SK-N-SH treated with all-trans-retinoic acid at 6 μM for 48 hours (cell line): ENCODE measurements at regions not wholly inside any gene's neighbourhood (a gene's known extent, or its start where the extent isn't known, plus 50 kb on each side); places are given as distances from the start of the nearest gene placed in this dataset.
"Not testable (repeated sequence)": the region's sequence is repeated elsewhere in the genome, so short reads cannot be mapped to it uniquely, and the experiment has no call there.

Experiments used
- ATAC-seq: fragments of 200-7000 bp; cut with Tn5 transposase; 3 replicates; pipeline ENCODE4 v1.9.1; 2020; ENCODE audit warnings: mild to moderate bottlenecking, moderate library complexity
- ARNTL ChIP-seq: fragments of 450-650 bp; formaldehyde crosslinking; IDR thresholded peaks from 2 replicates; pipeline ENCODE4 v1.5.0; 2020; ENCODE audit warnings: low read depth, mild to moderate bottlenecking, moderate library complexity, borderline replicate concordance
- BACH2 ChIP-seq: fragments of 250-450 bp; sonication (Bioruptor Pico); IDR thresholded peaks from 2 replicates; pipeline ENCODE4 v1.9.0; 2021; ENCODE audit warnings: mild to moderate bottlenecking, borderline replicate concordance
- CSDC2 ChIP-seq: fragments of 250-450 bp; sonication (Bioruptor Pico); IDR thresholded peaks from 2 replicates; pipeline ENCODE4 v1.5.0; 2020; ENCODE audit warnings: mild to moderate bottlenecking, moderate library complexity
- ESRRG ChIP-seq: fragments of 250-450 bp; sonication (Bioruptor Pico); IDR thresholded peaks from 2 replicates; pipeline ENCODE4 v1.6.1; 2021; ENCODE audit warnings: mild to moderate bottlenecking
- GLIS3 ChIP-seq: fragments of 250-450 bp; sonication (Bioruptor Pico); IDR thresholded peaks from 2 replicates; pipeline ENCODE4 v1.5.0; 2020; ENCODE audit warnings: mild to moderate bottlenecking, moderate library complexity
- ISL1 ChIP-seq: fragments of 250-450 bp; sonication (Bioruptor Pico); IDR thresholded peaks from 2 replicates; pipeline ENCODE4 v2.1.2; 2022; ENCODE audit warnings: mild to moderate bottlenecking, moderate library complexity
- OSR1 ChIP-seq: fragments of 250-450 bp; sonication (Bioruptor Pico); IDR thresholded peaks from 2 replicates; pipeline ENCODE4 v1.8.0; 2022; ENCODE audit warnings: moderate library complexity, mild to moderate bottlenecking, inconsistent platforms
- PPARA ChIP-seq: fragments of 250-450 bp; sonication (Bioruptor Pico); IDR thresholded peaks from 2 replicates; pipeline ENCODE4 v1.5.0; 2020; ENCODE audit warnings: mild to moderate bottlenecking, borderline replicate concordance
- RARB ChIP-seq: fragments of 250-450 bp; sonication (Bioruptor Pico); IDR thresholded peaks from 2 replicates; pipeline ENCODE4 v1.8.0; 2021; ENCODE audit warnings: mild to moderate bottlenecking, moderate library complexity
- SNAI2 ChIP-seq: fragments of 250-450 bp; sonication (Bioruptor Pico); IDR thresholded peaks from 2 replicates; pipeline ENCODE4 v1.5.0; 2020; ENCODE audit warnings: mild to moderate bottlenecking, moderate library complexity
- TCF4 ChIP-seq: fragments of 250-450 bp; sonication (Bioruptor Pico); IDR thresholded peaks from 2 replicates; pipeline ENCODE4 v1.8.0; 2021; ENCODE audit warnings: mild to moderate bottlenecking, moderate library complexity, borderline replicate concordance
- ZC3H10 ChIP-seq: fragments of 250-450 bp; sonication (Bioruptor Pico); IDR thresholded peaks from 2 replicates; pipeline ENCODE4 v1.5.1; 2021; ENCODE audit warnings: mild to moderate bottlenecking, moderate library complexity
- ZFP3 ChIP-seq: fragments of 250-450 bp; sonication (Bioruptor Pico); IDR thresholded peaks from 2 replicates; pipeline ENCODE4 v1.5.0; 2020; ENCODE audit warnings: mild to moderate bottlenecking, moderate library complexity
- ZFP30 ChIP-seq: fragments of 450-650 bp; formaldehyde crosslinking; IDR thresholded peaks from 2 replicates; pipeline ENCODE4 v1.5.0; 2022; ENCODE audit warnings: mild to moderate bottlenecking, moderate library complexity
- ZNF565 ChIP-seq: fragments of 450-650 bp; formaldehyde crosslinking; conservative IDR thresholded peaks from 2 replicates; pipeline ENCODE4 v1.5.0; 2020; ENCODE audit warnings: low read depth, mild to moderate bottlenecking, moderate library complexity
- ZNF70 ChIP-seq: fragments of 450-650 bp; formaldehyde crosslinking; IDR thresholded peaks from 2 replicates; pipeline ENCODE4 v1.5.0; 2020; ENCODE audit warnings: mild to moderate bottlenecking, moderate library complexity
- ZNF8 ChIP-seq: fragments of 450-650 bp; formaldehyde crosslinking; IDR thresholded peaks from 2 replicates; pipeline ENCODE4 v1.5.0; 2020; ENCODE audit warnings: mild to moderate bottlenecking, moderate library complexity
- TF ChIP-seq, protein P1 (sequence below): fragments of 250-450 bp; sonication (Bioruptor Pico); IDR thresholded peaks from 2 replicates; pipeline ENCODE4 v1.5.1; 2021; ENCODE audit warnings: mild to moderate bottlenecking, moderate library complexity
- TF ChIP-seq, protein P2 (sequence below): fragments of 250-450 bp; sonication (Bioruptor Pico); IDR thresholded peaks from 2 replicates; pipeline ENCODE4 v1.8.0; 2020; ENCODE audit warnings: mild to moderate bottlenecking, moderate library complexity, borderline replicate concordance
- TF ChIP-seq, protein P3 (sequence below): fragments of 250-450 bp; sonication (Bioruptor Pico); IDR thresholded peaks from 2 replicates; pipeline ENCODE4 v1.5.0; 2020; ENCODE audit warnings: mild to moderate bottlenecking, moderate library complexity
- TF ChIP-seq, protein P4 (sequence below): fragments of 250-450 bp; sonication (Bioruptor Pico); IDR thresholded peaks from 2 replicates; pipeline ENCODE4 v1.8.0; 2021; ENCODE audit warnings: low read depth, mild to moderate bottlenecking, moderate library complexity, borderline replicate concordance
- TF ChIP-seq, protein P5 (sequence below): fragments of 250-450 bp; sonication (Bioruptor Pico); IDR thresholded peaks from 2 replicates; pipeline ENCODE4 v1.5.1; 2020; ENCODE audit warnings: low read depth, mild to moderate bottlenecking, moderate library complexity

DNA sequence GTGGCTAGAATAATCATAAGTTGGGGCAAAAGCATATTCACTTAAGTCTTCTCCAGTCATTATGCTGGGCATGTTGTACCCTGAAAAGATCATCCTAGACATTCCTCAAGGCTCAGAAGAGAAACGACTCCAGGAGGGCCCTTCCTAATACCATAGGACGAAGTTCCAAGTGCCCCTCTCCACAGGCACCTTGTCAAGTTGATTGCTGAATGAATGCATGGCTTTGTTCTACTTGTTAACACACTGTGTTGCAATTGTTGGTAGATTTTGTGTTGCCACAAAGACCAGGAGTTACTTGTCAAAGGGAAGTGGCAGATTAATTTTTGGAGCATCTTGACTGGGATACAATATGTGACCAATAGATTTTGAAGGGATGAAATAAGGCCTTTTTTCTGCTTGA, 194.3 kb upstream of the SMLR1 start:
- no peak for ATAC-seq
- no peak for TF ChIP-seq GLIS3 (CRISPR knock-in tag)
- TF ChIP-seq ESRRG (CRISPR knock-in tag) = no peak
- no peak for TF ChIP-seq ZFP30 (CRISPR knock-in tag)
- no peak for TF ChIP-seq ZC3H10 (CRISPR knock-in tag)
- TF ChIP-seq SNAI2 (CRISPR knock-in tag) = no peak
- TF ChIP-seq PPARA = no peak
- no peak for TF ChIP-seq CSDC2 (CRISPR knock-in tag)
- TF ChIP-seq OSR1 (CRISPR knock-in tag) = no peak

DNA sequence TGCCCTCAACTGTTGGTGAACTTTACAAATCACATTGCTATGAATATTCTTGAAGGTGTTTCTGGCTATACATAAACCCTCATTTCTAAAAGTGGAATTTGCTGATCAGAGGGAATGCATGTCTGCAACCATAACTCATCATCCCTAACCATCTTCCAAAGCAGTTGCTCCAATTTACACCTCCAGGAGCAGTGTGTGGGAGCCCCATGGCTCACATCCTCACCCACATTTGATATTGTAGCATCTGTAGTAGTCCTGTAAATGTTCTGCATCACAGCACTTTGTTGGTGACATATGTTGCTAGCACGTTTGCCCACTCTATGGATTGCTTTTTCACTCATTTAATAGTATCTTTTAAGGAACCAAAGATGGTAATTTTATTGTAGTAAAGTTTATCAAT, 183.8 kb upstream of the SMLR1 start:
- TF ChIP-seq SNAI2 (CRISPR knock-in tag) = no peak
- TF ChIP-seq CSDC2 (CRISPR knock-in tag) = no peak
- TF ChIP-seq TCF4 = no peak
- no peak for TF ChIP-seq ISL1 (CRISPR knock-in tag)
- no peak for TF ChIP-seq PPARA
- TF ChIP-seq, all 23 proteins: peak for 0
- no peak for ATAC-seq

DNA sequence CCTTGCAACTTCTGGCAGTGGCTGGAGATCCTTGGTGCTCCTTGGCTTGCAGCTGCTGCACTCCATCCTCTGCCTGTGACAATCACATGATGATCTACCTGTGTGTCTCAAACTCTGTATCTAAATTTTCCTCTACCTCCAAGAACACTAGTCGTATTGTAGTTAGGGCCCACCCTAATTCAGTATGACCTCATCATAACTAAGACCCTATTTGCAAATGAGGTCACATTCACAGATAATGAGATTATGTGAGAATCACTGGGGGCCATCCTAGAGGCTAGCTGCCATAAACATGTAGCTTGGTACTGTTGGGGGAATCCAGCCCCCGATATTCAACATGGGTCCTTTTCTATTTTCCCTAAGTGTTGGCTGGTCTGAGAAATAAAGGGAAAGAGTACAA, 183.0 kb upstream of the SMLR1 start:
- no peak for TF ChIP-seq GLIS3 (CRISPR knock-in tag)
- TF ChIP-seq ZFP3 = no peak
- TF ChIP-seq ISL1 (CRISPR knock-in tag) = no peak
- TF ChIP-seq ZNF565 (CRISPR knock-in tag) = no peak
- TF ChIP-seq ZC3H10 (CRISPR knock-in tag) = no peak
- TF ChIP-seq RARB (CRISPR knock-in tag) = no peak
- TF ChIP-seq, protein P1, sequence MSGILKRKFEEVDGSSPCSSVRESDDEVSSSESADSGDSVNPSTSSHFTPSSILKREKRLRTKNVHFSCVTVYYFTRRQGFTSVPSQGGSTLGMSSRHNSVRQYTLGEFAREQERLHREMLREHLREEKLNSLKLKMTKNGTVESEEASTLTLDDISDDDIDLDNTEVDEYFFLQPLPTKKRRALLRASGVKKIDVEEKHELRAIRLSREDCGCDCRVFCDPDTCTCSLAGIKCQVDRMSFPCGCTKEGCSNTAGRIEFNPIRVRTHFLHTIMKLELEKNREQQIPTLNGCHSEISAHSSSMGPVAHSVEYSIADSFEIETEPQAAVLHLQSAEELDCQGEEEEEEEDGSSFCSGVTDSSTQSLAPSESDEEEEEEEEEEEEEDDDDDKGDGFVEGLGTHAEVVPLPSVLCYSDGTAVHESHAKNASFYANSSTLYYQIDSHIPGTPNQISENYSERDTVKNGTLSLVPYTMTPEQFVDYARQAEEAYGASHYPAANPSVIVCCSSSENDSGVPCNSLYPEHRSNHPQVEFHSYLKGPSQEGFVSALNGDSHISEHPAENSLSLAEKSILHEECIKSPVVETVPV = no peak
- TF ChIP-seq, protein P2, sequence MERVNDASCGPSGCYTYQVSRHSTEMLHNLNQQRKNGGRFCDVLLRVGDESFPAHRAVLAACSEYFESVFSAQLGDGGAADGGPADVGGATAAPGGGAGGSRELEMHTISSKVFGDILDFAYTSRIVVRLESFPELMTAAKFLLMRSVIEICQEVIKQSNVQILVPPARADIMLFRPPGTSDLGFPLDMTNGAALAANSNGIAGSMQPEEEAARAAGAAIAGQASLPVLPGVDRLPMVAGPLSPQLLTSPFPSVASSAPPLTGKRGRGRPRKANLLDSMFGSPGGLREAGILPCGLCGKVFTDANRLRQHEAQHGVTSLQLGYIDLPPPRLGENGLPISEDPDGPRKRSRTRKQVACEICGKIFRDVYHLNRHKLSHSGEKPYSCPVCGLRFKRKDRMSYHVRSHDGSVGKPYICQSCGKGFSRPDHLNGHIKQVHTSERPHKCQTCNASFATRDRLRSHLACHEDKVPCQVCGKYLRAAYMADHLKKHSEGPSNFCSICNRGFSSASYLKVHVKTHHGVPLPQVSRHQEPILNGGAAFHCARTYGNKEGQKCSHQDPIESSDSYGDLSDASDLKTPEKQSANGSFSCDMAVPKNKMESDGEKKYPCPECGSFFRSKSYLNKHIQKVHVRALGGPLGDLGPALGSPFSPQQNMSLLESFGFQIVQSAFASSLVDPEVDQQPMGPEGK (CRISPR knock-in tag) = no peak
- TF ChIP-seq ESRRG (CRISPR knock-in tag) = no peak
- no peak for TF ChIP-seq ARNTL (CRISPR knock-in tag)
- no peak for ATAC-seq

DNA sequence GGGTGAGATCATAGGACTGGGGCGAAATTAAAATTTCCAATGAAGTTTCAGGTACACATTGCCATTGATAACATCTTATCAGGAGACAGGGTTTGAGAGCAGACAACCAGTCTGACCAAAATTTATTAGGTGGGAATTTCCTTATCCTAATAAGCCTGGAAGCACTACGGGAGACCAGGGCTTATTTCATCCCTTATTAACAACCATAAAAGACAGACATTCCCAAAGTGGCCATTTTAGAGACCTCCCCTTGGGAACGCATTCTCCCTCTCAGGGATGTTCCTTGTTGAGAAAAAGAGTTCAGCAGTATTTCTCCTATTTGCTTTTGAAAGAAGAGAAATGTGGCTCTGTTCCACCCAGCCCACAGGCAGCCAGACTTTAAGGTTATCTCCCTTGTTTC, 182.4 kb upstream of the SMLR1 start:
- not testable (repeated sequence) for ATAC-seq

DNA sequence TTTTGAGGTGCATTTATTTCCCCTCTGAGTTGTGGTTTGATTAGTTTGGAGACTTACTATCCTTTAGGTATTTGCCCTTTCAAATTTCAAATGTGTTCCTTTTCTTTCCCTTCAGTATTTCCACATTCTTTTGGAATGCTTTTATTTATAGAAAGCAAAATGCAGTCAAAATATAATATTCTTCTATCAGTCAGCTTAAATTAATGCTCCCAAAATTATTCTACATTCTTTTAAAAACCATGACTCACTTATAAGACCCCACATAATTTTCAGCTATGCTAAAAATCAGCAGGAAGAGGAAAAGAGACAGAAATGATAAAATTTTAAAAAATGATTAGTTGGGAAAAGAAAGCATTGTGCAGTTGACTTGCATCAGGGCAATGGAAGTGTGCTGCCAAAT, 180.0 kb upstream of the SMLR1 start:
- ATAC-seq = no peak
- TF ChIP-seq ISL1 (CRISPR knock-in tag) (no peak), ZC3H10 (CRISPR knock-in tag) (no peak), BACH2 (CRISPR knock-in tag) (no peak), SNAI2 (CRISPR knock-in tag) (no peak), ESRRG (CRISPR knock-in tag) (no peak), CSDC2 (CRISPR knock-in tag) (no peak), ZNF8 (no peak), ZFP3 (no peak), GLIS3 (CRISPR knock-in tag) (no peak), ZNF70 (CRISPR knock-in tag) (no peak)
- TF ChIP-seq, protein P1 = no peak
- TF ChIP-seq, protein P3, sequence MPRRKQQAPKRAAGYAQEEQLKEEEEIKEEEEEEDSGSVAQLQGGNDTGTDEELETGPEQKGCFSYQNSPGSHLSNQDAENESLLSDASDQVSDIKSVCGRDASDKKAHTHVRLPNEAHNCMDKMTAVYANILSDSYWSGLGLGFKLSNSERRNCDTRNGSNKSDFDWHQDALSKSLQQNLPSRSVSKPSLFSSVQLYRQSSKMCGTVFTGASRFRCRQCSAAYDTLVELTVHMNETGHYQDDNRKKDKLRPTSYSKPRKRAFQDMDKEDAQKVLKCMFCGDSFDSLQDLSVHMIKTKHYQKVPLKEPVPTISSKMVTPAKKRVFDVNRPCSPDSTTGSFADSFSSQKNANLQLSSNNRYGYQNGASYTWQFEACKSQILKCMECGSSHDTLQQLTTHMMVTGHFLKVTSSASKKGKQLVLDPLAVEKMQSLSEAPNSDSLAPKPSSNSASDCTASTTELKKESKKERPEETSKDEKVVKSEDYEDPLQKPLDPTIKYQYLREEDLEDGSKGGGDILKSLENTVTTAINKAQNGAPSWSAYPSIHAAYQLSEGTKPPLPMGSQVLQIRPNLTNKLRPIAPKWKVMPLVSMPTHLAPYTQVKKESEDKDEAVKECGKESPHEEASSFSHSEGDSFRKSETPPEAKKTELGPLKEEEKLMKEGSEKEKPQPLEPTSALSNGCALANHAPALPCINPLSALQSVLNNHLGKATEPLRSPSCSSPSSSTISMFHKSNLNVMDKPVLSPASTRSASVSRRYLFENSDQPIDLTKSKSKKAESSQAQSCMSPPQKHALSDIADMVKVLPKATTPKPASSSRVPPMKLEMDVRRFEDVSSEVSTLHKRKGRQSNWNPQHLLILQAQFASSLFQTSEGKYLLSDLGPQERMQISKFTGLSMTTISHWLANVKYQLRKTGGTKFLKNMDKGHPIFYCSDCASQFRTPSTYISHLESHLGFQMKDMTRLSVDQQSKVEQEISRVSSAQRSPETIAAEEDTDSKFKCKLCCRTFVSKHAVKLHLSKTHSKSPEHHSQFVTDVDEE (CRISPR knock-in tag) = no peak
- TF ChIP-seq, protein P4, sequence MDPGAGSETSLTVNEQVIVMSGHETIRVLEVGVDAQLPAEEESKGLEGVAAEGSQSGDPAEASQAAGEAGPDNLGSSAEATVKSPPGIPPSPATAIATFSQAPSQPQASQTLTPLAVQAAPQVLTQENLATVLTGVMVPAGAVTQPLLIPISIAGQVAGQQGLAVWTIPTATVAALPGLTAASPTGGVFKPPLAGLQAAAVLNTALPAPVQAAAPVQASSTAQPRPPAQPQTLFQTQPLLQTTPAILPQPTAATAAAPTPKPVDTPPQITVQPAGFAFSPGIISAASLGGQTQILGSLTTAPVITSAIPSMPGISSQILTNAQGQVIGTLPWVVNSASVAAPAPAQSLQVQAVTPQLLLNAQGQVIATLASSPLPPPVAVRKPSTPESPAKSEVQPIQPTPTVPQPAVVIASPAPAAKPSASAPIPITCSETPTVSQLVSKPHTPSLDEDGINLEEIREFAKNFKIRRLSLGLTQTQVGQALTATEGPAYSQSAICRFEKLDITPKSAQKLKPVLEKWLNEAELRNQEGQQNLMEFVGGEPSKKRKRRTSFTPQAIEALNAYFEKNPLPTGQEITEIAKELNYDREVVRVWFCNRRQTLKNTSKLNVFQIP (CRISPR knock-in tag) = no peak
- TF ChIP-seq, protein P2 (CRISPR knock-in tag) = no peak
- TF ChIP-seq, protein P5, sequence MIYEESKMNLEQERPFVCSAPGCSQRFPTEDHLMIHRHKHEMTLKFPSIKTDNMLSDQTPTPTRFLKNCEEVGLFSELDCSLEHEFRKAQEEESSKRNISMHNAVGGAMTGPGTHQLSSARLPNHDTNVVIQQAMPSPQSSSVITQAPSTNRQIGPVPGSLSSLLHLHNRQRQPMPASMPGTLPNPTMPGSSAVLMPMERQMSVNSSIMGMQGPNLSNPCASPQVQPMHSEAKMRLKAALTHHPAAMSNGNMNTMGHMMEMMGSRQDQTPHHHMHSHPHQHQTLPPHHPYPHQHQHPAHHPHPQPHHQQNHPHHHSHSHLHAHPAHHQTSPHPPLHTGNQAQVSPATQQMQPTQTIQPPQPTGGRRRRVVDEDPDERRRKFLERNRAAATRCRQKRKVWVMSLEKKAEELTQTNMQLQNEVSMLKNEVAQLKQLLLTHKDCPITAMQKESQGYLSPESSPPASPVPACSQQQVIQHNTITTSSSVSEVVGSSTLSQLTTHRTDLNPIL (CRISPR knock-in tag) = no peak
